ENCODE measurements at regions not wholly inside any gene's neighbourhood (a gene's known extent, or its start where the extent isn't known, plus 50 kb on each side); places are given as distances from the start of the nearest gene placed in this dataset.

DNA sequence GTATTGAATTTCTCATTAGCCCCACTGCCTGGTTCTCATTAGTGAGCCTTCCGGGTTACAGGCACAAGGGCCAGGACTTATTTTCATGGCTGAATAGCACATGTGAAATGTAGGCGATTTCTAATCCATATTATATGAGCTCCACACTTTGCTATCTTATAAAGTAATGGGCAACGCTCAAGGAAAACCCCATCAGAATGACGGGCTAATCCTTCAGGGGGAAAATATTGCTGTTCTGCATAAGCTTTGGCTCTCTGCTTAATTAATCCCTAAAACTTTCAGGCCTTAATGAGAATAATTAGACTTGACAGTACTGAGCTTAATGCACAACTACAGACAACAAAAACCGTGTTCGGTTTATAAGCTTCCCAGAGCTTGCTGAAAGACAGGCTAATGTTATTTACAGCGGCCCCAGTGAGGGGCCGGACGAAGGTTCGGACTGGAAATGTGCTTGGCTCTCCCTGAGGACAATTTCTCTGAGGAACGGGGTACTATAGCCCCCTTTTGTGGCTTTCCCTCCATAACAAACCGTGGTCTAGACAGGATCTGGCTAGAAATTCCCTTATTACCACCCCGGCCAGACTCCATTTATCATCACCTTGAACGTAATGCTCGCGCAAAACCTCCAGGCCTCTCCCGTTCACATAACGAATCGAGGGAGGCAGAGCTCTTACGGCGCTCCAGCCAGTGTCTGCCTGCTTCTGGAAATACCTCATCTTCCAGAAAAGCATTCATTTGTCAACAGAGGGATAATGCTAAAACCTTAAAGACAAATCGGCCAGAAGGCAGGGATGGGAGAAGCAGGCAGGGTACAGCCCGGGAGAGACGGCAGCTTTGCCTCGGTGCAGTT is 164.5 kb downstream of the CD83 start:
- DNase-seq (ENCODE audit: low spot score), result no peak
- Histone ChIP-seq H3K27ac (ENCODE audit: extremely low read length, insufficient read depth, low read length) (no peak overlapping the region), H3K36me3 (replicated peaks in 1 of 2; ENCODE audit: control insufficient read depth in 1 of 2, insufficient read depth in 2 of 2, low read length in 2 of 2) (no peaks in the 10 kb centered on the region), H3K79me2 (ENCODE audit: insufficient read depth, low read length) (no peaks in the 10 kb centered on the region), H3K9ac (ENCODE audit: insufficient read depth, low read depth, low read length) (no peak overlapping the region), H3K9me3 (ENCODE audit: low read length) (no peaks in the 10 kb centered on the region), H3K4me1 (ENCODE audit: insufficient read depth, low read length) (peaks cover 6% of the 10 kb centered on the region; the same call in 1 of the 2 replicates), H3K27me3 (ENCODE audit: control insufficient read depth in 1 of 2, insufficient read depth in 2 of 2, low read length in 2 of 2) (no peaks in the 10 kb centered on the region; a peak in 2 of 5 replicates), H2AFZ (ENCODE audit: low read length) (no peak overlapping the region), H3K4me3 (replicated peaks in 1 of 3; ENCODE audit: insufficient read depth in 1 of 3, low read depth in 2 of 3, low read length in 3 of 3) (no peak overlapping the region), H3K4me2 (ENCODE audit: low read depth, low read length) (no peak overlapping the region), H4K20me1 (ENCODE audit: insufficient read depth, low read length) (no peaks in the 10 kb centered on the region)
- POLR2A ChIA-PET, result no interaction called here
- CTCF ChIA-PET (ENCODE audit: low intra/inter-chr PET ratio, low total read pairs), result no interaction called here
- BruUV-seq (replicated peaks), result no TSS peak
- FAIRE-seq, result peak; percentile 28
- WGBS (ENCODE audit: low lambda C conversion rate), result 60% methylated on average over 25 of the region's 25 CpGs
- in situ Hi-C loops (cut with HindIII; ENCODE audit: extremely low pct_ligation_motif_present, low pct_unique_long_range_greater_than_20kb), result no loop called here
- intact Hi-C loops (cut with micrococcal nuclease; ENCODE audit: unreplicated experiment), result no loop called here
- ATAC-seq, result no peak
- TF ChIP-seq, protein P1, sequence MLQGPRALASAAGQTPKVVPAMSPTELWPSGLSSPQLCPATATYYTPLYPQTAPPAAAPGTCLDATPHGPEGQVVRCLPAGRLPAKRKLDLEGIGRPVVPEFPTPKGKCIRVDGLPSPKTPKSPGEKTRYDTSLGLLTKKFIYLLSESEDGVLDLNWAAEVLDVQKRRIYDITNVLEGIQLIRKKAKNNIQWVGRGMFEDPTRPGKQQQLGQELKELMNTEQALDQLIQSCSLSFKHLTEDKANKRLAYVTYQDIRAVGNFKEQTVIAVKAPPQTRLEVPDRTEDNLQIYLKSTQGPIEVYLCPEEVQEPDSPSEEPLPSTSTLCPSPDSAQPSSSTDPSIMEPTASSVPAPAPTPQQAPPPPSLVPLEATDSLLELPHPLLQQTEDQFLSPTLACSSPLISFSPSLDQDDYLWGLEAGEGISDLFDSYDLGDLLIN (CRISPR knock-in tag; IDR thresholded peaks at IDR 0.05; ENCODE audit: borderline replicate concordance), result no peak
- TF ChIP-seq NFE2L2 (IDR thresholded peaks at IDR 0.05; ENCODE audit: low read length), result no peak
- TF ChIP-seq, protein P2, sequence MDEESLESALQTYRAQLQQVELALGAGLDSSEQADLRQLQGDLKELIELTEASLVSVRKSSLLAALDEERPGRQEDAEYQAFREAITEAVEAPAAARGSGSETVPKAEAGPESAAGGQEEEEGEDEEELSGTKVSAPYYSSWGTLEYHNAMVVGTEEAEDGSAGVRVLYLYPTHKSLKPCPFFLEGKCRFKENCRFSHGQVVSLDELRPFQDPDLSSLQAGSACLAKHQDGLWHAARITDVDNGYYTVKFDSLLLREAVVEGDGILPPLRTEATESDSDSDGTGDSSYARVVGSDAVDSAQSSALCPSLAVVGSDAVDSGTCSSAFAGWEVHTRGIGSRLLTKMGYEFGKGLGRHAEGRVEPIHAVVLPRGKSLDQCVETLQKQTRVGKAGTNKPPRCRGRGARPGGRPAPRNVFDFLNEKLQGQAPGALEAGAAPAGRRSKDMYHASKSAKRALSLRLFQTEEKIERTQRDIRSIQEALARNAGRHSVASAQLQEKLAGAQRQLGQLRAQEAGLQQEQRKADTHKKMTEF (CRISPR knock-in tag; IDR thresholded peaks at IDR 0.05), result no peak
- TF ChIP-seq SMAD3 (CRISPR knock-in tag; IDR thresholded peaks at IDR 0.05), result no peak
- no peak for TF ChIP-seq BORCS8-MEF2B (CRISPR knock-in tag; IDR thresholded peaks at IDR 0.05)
- no peak for TF ChIP-seq ZNF317 (CRISPR knock-in tag; IDR thresholded peaks at IDR 0.05)
- TF ChIP-seq HNRNPK (IDR thresholded peaks at IDR 0.05; ENCODE audit: low read depth, low read length, poor library complexity, severe bottlenecking), result no peak
- TF ChIP-seq, protein P3, sequence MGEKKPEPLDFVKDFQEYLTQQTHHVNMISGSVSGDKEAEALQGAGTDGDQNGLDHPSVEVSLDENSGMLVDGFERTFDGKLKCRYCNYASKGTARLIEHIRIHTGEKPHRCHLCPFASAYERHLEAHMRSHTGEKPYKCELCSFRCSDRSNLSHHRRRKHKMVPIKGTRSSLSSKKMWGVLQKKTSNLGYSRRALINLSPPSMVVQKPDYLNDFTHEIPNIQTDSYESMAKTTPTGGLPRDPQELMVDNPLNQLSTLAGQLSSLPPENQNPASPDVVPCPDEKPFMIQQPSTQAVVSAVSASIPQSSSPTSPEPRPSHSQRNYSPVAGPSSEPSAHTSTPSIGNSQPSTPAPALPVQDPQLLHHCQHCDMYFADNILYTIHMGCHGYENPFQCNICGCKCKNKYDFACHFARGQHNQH (CRISPR knock-in tag; IDR thresholded peaks at IDR 0.05), result no peak
- TF ChIP-seq, protein P4, sequence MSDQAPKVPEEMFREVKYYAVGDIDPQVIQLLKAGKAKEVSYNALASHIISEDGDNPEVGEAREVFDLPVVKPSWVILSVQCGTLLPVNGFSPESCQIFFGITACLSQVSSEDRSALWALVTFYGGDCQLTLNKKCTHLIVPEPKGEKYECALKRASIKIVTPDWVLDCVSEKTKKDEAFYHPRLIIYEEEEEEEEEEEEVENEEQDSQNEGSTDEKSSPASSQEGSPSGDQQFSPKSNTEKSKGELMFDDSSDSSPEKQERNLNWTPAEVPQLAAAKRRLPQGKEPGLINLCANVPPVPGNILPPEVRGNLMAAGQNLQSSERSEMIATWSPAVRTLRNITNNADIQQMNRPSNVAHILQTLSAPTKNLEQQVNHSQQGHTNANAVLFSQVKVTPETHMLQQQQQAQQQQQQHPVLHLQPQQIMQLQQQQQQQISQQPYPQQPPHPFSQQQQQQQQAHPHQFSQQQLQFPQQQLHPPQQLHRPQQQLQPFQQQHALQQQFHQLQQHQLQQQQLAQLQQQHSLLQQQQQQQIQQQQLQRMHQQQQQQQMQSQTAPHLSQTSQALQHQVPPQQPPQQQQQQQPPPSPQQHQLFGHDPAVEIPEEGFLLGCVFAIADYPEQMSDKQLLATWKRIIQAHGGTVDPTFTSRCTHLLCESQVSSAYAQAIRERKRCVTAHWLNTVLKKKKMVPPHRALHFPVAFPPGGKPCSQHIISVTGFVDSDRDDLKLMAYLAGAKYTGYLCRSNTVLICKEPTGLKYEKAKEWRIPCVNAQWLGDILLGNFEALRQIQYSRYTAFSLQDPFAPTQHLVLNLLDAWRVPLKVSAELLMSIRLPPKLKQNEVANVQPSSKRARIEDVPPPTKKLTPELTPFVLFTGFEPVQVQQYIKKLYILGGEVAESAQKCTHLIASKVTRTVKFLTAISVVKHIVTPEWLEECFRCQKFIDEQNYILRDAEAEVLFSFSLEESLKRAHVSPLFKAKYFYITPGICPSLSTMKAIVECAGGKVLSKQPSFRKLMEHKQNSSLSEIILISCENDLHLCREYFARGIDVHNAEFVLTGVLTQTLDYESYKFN (CRISPR knock-in tag; conservative IDR thresholded peaks at IDR 0.05), result no peak
- no peak for TF ChIP-seq GLI4 (CRISPR knock-in tag; IDR thresholded peaks at IDR 0.05; ENCODE audit: borderline replicate concordance)
- TF ChIP-seq, protein P5, sequence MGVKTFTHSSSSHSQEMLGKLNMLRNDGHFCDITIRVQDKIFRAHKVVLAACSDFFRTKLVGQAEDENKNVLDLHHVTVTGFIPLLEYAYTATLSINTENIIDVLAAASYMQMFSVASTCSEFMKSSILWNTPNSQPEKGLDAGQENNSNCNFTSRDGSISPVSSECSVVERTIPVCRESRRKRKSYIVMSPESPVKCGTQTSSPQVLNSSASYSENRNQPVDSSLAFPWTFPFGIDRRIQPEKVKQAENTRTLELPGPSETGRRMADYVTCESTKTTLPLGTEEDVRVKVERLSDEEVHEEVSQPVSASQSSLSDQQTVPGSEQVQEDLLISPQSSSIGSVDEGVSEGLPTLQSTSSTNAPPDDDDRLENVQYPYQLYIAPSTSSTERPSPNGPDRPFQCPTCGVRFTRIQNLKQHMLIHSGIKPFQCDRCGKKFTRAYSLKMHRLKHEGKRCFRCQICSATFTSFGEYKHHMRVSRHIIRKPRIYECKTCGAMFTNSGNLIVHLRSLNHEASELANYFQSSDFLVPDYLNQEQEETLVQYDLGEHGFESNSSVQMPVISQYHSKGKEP (CRISPR knock-in tag; IDR thresholded peaks at IDR 0.05), result no peak
- no peak for TF ChIP-seq ZNF550 (CRISPR knock-in tag; IDR thresholded peaks at IDR 0.05; ENCODE audit: borderline replicate concordance)
- no peak for TF ChIP-seq ZFP41 (CRISPR knock-in tag; IDR thresholded peaks at IDR 0.05; ENCODE audit: borderline replicate concordance)
- no peak for TF ChIP-seq REXO4 (CRISPR knock-in tag; IDR thresholded peaks at IDR 0.05; ENCODE audit: borderline replicate concordance)
- no peak for TF ChIP-seq ERF (CRISPR knock-in tag; IDR thresholded peaks at IDR 0.05)

Measured in HepG2 (cell line).